ENCODE measurements at regions not wholly inside any gene's neighbourhood (a gene's known extent, or its start where the extent isn't known, plus 50 kb on each side); places are given as distances from the start of the nearest gene placed in this dataset.
"Not testable (repeated sequence)": the region's sequence is repeated elsewhere in the genome, so short reads cannot be mapped to it uniquely, and the experiment has no call there.

DNA sequence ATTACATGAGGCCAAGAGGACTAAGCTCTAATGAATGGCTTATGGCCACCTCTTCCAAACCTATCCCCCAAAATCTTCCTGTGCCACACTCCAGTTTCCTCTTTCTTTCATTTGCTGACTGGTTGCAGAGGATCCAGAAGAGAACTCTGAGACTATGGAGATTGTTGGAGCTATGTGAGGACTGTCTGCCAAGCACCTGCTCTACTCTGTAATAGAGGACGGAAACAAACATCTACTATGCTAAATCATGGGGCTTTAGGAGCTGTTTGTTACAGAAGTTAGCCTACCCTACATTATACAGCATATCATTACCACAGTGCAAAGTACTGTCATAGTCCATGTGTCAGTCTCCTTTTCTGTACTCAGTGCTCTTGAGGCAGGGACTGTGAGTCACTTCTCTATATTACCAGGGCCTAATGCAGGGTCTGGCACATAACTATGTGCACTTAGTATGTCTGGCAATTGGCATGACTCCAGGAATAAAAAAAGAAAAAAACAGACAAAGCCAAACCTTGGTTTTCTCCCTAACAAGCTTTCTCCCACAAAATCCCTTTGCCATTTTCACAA is 95.1 kb downstream of the RPAP3 start:
- intact Hi-C loops (cut with DNase I; ENCODE audit: low total_unique reads): no loop called here
- DNase-seq (no peak), ATAC-seq (no peak)
- Histone ChIP-seq H3K27me3 (no peaks in the 10 kb centered on the region), H3K4me3 (no peak overlapping the region), H3K9me3 (peaks cover 0 to 5% (median 0%) of the 10 kb centered on the region in 3 donors), H3K36me3 (no peaks in the 10 kb centered on the region), H3K4me1 (no peaks in the 10 kb centered on the region), H3K27ac (no peak overlapping the region)
- TF ChIP-seq, protein P1, sequence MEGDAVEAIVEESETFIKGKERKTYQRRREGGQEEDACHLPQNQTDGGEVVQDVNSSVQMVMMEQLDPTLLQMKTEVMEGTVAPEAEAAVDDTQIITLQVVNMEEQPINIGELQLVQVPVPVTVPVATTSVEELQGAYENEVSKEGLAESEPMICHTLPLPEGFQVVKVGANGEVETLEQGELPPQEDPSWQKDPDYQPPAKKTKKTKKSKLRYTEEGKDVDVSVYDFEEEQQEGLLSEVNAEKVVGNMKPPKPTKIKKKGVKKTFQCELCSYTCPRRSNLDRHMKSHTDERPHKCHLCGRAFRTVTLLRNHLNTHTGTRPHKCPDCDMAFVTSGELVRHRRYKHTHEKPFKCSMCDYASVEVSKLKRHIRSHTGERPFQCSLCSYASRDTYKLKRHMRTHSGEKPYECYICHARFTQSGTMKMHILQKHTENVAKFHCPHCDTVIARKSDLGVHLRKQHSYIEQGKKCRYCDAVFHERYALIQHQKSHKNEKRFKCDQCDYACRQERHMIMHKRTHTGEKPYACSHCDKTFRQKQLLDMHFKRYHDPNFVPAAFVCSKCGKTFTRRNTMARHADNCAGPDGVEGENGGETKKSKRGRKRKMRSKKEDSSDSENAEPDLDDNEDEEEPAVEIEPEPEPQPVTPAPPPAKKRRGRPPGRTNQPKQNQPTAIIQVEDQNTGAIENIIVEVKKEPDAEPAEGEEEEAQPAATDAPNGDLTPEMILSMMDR (IDR thresholded peaks at IDR 0.05 in 4 of 5, conservative IDR thresholded peaks at IDR 0.05 in 1 of 5): no peak
- TF ChIP-seq POLR2A (IDR thresholded peaks at IDR 0.05): no peak
- in situ Hi-C loops (cut with MboI; ENCODE audit: low sequenced_read_pairs in 4 of 4): no loop called here

DNA sequence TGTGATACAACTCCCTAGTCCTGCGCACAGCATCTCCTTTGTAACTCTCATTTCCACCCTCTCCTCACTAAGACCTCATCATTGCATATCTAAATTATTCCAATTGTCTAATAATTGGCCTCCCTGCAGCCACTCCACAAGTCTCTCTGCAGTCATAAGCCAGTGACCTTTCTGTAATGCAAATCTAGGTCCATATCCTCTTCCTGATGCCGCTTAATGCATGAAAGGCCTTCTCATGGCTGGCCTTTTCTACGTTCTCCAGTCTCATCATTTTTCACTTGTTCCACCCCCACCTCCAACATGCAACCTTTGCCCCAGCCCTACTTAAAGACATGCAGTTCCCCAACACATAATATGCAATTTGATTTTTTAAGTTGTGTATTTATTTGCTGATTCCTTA is 96.0 kb downstream of the RPAP3 start:
- Histone ChIP-seq H3K4me3 (no peak overlapping the region), H3K9me3 (peaks cover 0 to 5% (median 0%) of the 10 kb centered on the region in 3 donors), H3K36me3 (no peaks in the 10 kb centered on the region), H3K27me3 (no peaks in the 10 kb centered on the region), H3K4me1 (no peaks in the 10 kb centered on the region), H3K27ac (no peak overlapping the region)
- intact Hi-C loops (cut with DNase I; ENCODE audit: low total_unique reads) (no loop called here), in situ Hi-C loops (cut with MboI; ENCODE audit: low sequenced_read_pairs in 4 of 4) (no loop called here)
- TF ChIP-seq, protein P1 (IDR thresholded peaks at IDR 0.05 in 4 of 5, conservative IDR thresholded peaks at IDR 0.05 in 1 of 5): no peak
- no peak for TF ChIP-seq POLR2A (IDR thresholded peaks at IDR 0.05)
- no peak for ATAC-seq
- no peak for DNase-seq

DNA sequence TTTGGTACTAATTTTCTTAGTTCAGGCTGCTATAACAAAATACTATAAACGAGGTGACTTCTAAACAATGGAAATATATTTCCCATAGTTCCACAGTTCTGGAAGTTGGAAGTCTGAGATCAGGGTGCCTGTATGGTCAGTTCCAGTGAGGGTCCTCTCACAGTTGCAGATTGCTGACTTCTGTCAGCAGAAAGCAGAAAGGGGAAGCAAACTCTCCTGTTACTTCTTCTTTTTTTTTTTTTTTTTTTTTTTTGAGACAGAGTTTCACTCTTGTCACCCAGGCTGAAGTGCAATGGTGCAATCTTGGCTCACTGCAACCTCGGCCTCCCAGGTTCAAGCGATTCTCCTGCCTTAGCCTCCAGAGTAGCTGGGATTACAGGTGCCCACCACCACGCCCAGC is 97.2 kb downstream of the RPAP3 start:
- DNase-seq; ATAC-seq; H3K27ac ChIP-seq; H3K9me3 ChIP-seq; H3K36me3 ChIP-seq; H3K4me1 ChIP-seq; H3K4me3 ChIP-seq; intact Hi-C loops (cut with DNase I; ENCODE audit: low total_unique reads); in situ Hi-C loops (cut with MboI; ENCODE audit: low sequenced_read_pairs in 4 of 4); H3K27me3 ChIP-seq: not testable (repeated sequence)

DNA sequence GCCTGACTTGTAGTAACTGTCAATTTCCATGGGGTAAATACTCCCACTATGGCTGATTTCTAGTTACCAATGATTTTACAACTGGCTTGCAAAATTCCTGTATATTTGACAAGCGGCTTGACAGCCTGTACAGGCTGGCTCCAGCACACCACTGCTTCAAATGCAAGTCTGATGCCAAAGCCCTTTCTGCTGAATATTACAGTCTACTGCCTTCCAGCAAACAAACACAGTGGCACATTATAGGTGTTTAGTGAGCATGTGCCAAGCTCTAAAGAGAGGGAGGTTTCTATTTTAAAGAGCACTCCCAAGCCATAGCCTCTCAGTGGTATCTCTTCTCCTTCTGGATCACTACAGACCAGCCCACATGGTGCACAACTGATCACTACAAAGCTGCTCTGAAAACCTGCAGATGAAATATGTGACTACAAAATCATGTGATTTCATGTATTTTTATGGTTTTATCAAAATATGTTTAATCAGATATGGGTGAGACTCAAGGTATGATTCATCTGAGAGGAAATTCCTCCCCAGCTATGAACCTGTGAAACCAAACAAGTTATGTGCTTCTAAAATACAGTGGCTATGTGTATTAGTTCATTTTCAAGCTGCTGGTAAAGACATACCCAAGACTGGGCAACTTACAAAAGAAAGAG is 101.5 kb downstream of the RPAP3 start:
- in situ Hi-C loops (cut with MboI; ENCODE audit: low sequenced_read_pairs in 4 of 4): no loop called here

DNA sequence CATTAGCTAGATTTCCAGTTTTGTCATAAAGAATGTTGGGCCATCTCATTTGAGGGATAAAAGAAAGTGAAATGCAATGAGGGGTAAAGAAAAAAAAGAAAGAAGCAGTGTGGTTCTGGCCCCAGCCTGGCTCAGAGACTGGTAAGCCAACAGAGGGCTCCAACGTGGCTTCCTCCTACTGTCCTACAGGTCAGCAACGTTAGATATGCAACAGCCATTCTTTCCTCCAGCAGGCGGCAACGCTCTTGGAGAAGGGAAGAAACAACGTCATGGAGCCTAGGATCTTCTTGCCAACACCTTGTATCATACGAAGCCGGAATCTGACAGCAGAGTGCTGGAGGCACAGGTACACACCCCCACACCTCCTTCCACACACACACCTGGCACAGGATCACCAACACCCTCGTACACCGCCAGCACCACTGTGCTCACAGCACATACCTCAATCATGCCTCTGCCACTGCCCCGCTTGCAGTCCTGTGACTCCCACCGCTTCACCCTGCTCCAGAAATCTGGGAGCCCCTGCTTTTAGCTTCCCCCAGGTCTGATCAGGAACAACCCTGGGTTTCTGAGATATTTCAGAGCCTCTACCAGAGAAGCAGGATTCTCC is 102.8 kb downstream of the RPAP3 start:
- no peaks in the 10 kb centered on the region for H3K27me3 ChIP-seq
- H3K4me3 ChIP-seq: no peak overlapping the region
- intact Hi-C loops (cut with DNase I; ENCODE audit: low total_unique reads) (no loop called here), in situ Hi-C loops (cut with MboI; ENCODE audit: low sequenced_read_pairs in 4 of 4) (no loop called here)
- no peaks in the 10 kb centered on the region for H3K36me3 ChIP-seq
- H3K27ac ChIP-seq: no peak overlapping the region
- H3K4me1 ChIP-seq: no peaks in the 10 kb centered on the region
- no peaks in the 10 kb centered on the region for H3K9me3 ChIP-seq
- TF ChIP-seq POLR2A (IDR thresholded peaks at IDR 0.05): no peak
- TF ChIP-seq, protein P1 (IDR thresholded peaks at IDR 0.05 in 4 of 5, conservative IDR thresholded peaks at IDR 0.05 in 1 of 5): no peak
- DNase-seq (no peak), ATAC-seq (no peak)

More for the DNA sequence above, 101.5 kb downstream of the RPAP3 start:
- H3K4me1 ChIP-seq: no peaks in the 10 kb centered on the region
- ATAC-seq (no peak), DNase-seq (no peak)
- H3K27ac ChIP-seq: no peak overlapping the region
- no peaks in the 10 kb centered on the region for H3K27me3 ChIP-seq
- intact Hi-C loops (cut with DNase I; ENCODE audit: low total_unique reads): no loop called here
- H3K9me3 ChIP-seq: no peaks in the 10 kb centered on the region
- no peak overlapping the region for H3K4me3 ChIP-seq
- H3K36me3 ChIP-seq: no peaks in the 10 kb centered on the region
- TF ChIP-seq POLR2A (IDR thresholded peaks at IDR 0.05): no peak
- TF ChIP-seq, protein P1 (IDR thresholded peaks at IDR 0.05 in 4 of 5, conservative IDR thresholded peaks at IDR 0.05 in 1 of 5): no peak

Data from gastrocnemius medialis (tissue), 4 donors.